COR-L47 (cell line): ENCODE measurements at regions not wholly inside any gene's neighbourhood (a gene's known extent, or its start where the extent isn't known, plus 50 kb on each side); places are given as distances from the start of the nearest gene placed in this dataset.
"Not testable (repeated sequence)": the region's sequence is repeated elsewhere in the genome, so short reads cannot be mapped to it uniquely, and the experiment has no call there.

ENCODE experiments used
- DNase-seq: peaks from one replicate; lab custom pipeline; 2025; lab: John Stamatoyannopoulos, UW

GRCh38 chr4:189613207-189613606 lies 327.5 kb upstream of the FRG1 start:
- no peak for DNase-seq

GRCh38 chr4:189615217-189615663 lies 325.4 kb upstream of the FRG1 start:
- no peak for DNase-seq

- DNase-seq: not testable (repeated sequence)
These were observed 322.9 kb upstream of the FRG1 start for GRCh38 chr4:189617741-189618140.

GRCh38 chr4:189619441-189620250 lies 321.0 kb upstream of the FRG1 start:
- DNase-seq: not testable (repeated sequence)

- not testable (repeated sequence) for DNase-seq
These were observed 318.1 kb upstream of the FRG1 start for GRCh38 chr4:189622574-189622973.

- DNase-seq: not testable (repeated sequence)
These were observed 313.6 kb upstream of the FRG1 start for GRCh38 chr4:189627041-189627440.

- DNase-seq: not testable (repeated sequence)
These were observed 310.9 kb upstream of the FRG1 start for GRCh38 chr4:189629733-189630132.

- DNase-seq: not testable (repeated sequence)
These were observed 309.6 kb upstream of the FRG1 start for GRCh38 chr4:189630913-189631567.

- not testable (repeated sequence) for DNase-seq
These were observed 309.1 kb upstream of the FRG1 start for GRCh38 chr4:189631568-189631916.

- not testable (repeated sequence) for DNase-seq
These were observed 290.2 kb upstream of the FRG1 start for GRCh38 chr4:189650436-189650835.

- DNase-seq: not testable (repeated sequence)
These were observed 287.5 kb upstream of the FRG1 start for GRCh38 chr4:189653130-189653653.

GRCh38 chr4:189653983-189654382 lies 286.7 kb upstream of the FRG1 start:
- DNase-seq: not testable (repeated sequence)

- not testable (repeated sequence) for DNase-seq
These were observed 286.3 kb upstream of the FRG1 start for GRCh38 chr4:189654396-189654795.

GRCh38 chr4:189655817-189656216 lies 284.9 kb upstream of the FRG1 start:
- not testable (repeated sequence) for DNase-seq

GRCh38 chr4:189656641-189657040 lies 284.0 kb upstream of the FRG1 start:
- DNase-seq: no peak

GRCh38 chr4:189658259-189658658 lies 282.4 kb upstream of the FRG1 start:
- DNase-seq: not testable (repeated sequence)

- DNase-seq: not testable (repeated sequence)
These were observed 281.8 kb upstream of the FRG1 start for GRCh38 chr4:189658831-189659230.

GRCh38 chr4:189659287-189659686 lies 281.4 kb upstream of the FRG1 start:
- DNase-seq: no peak

GRCh38 chr4:189660722-189661360 lies 279.8 kb upstream of the FRG1 start:
- DNase-seq: no peak

GRCh38 chr4:189664693-189665250 lies 275.9 kb upstream of the FRG1 start:
- no peak for DNase-seq

GRCh38 chr4:189665712-189666305 lies 274.9 kb upstream of the FRG1 start:
- not testable (repeated sequence) for DNase-seq

GRCh38 chr4:189667386-189667785 lies 273.3 kb upstream of the FRG1 start:
- not testable (repeated sequence) for DNase-seq
